ENCODE measurements at regions not wholly inside any gene's neighbourhood (a gene's known extent, or its start where the extent isn't known, plus 50 kb on each side); places are given as distances from the start of the nearest gene placed in this dataset.

GRCh38 chr11:116449522-116449921, 323.3 kb downstream of the BUD13 start:
- Histone ChIP-seq H3K9ac (ENCODE audit: insufficient read depth, low read length, poor library complexity, severe bottlenecking) (no peak overlapping the region), H3K4me2 (replicated peaks; ENCODE audit: extremely low read depth, low read length, poor library complexity, severe bottlenecking) (no peak overlapping the region), H3K36me3 (replicated peaks in 1 of 2; ENCODE audit: control insufficient read depth in 1 of 2, insufficient read depth in 2 of 2, low read length in 2 of 2) (no peaks in the 10 kb centered on the region), H3K79me2 (ENCODE audit: insufficient read depth, low read length) (no peaks in the 10 kb centered on the region), H3K27me3 (ENCODE audit: control insufficient read depth in 2 of 2, insufficient read depth in 2 of 2, low read length in 2 of 2) (no peaks in the 10 kb centered on the region), H4K20me1 (ENCODE audit: insufficient read depth, low read length) (no peaks in the 10 kb centered on the region), H3K27ac (ENCODE audit: low read depth in 1 of 2, low read length in 2 of 2) (no peak overlapping the region), H3K4me1 (ENCODE audit: control insufficient read depth in 1 of 2, insufficient read depth in 2 of 2, low read length in 2 of 2) (no peaks in the 10 kb centered on the region), H2AFZ (ENCODE audit: insufficient read depth, low read depth, low read length, poor library complexity, severe bottlenecking) (no peak overlapping the region), H3K4me3 (replicated peaks in 1 of 3; ENCODE audit: low read depth in 2 of 3, low read length in 3 of 3) (no peak overlapping the region), H3K9me3 (replicated peaks in 1 of 2; ENCODE audit: control insufficient read depth in 1 of 2, insufficient read depth in 1 of 2, low read length in 2 of 2) (no peaks in the 10 kb centered on the region)
- Mint-ChIP-seq H3K9me3 (peaks cover 0 to 11% (median 4%) of the 10 kb centered on the region in 7 donors), H3K4me3 (no peak overlapping the region), H3K27ac (no peak overlapping the region), H3K27me3 (ENCODE audit: low read depth in 3 of 3) (peaks cover 3 to 8% (median 6%) of the 10 kb centered on the region in 3 donors), H3K36me3 (no peaks in the 10 kb centered on the region), H3K4me1 (no peaks in the 10 kb centered on the region)
- intact Hi-C loops (cut with micrococcal nuclease), result no loop called here
- whole genome bisulfite sequencing (ENCODE audit: insufficient coverage), result no CpG with 5 or more reads among the region's 1 CpG
- no peak for TF ChIP-seq CTCF (IDR thresholded peaks at IDR 0.05)
- no peak for DNase-seq

- no peak overlapping the region for H3K27ac ChIP-seq (ENCODE audit: low read depth in 1 of 2, low read length in 2 of 2)
- Mint-ChIP-seq H3K9me3 (peaks cover 0 to 12% (median 2%) of the 10 kb centered on the region in 7 donors), H3K27me3 (ENCODE audit: low read depth in 3 of 3) (peaks cover 3 to 5% (median 4%) of the 10 kb centered on the region in 3 donors), H3K4me3 (no peak overlapping the region), H3K27ac (no peak overlapping the region), H3K4me1 (no peaks in the 10 kb centered on the region), H3K36me3 (no peaks in the 10 kb centered on the region)
- no peaks in the 10 kb centered on the region for H3K36me3 ChIP-seq (replicated peaks in 1 of 2; ENCODE audit: control insufficient read depth in 1 of 2, insufficient read depth in 2 of 2, low read length in 2 of 2)
- no peaks in the 10 kb centered on the region for H4K20me1 ChIP-seq (ENCODE audit: insufficient read depth, low read length)
- intact Hi-C loops (cut with micrococcal nuclease), result no loop called here
- H2AFZ ChIP-seq (ENCODE audit: insufficient read depth, low read depth, low read length, poor library complexity, severe bottlenecking), result no peak overlapping the region
- no peaks in the 10 kb centered on the region for H3K4me1 ChIP-seq (ENCODE audit: control insufficient read depth in 1 of 2, insufficient read depth in 2 of 2, low read length in 2 of 2)
- H3K79me2 ChIP-seq (ENCODE audit: insufficient read depth, low read length), result no peaks in the 10 kb centered on the region
- no peaks in the 10 kb centered on the region for H3K9me3 ChIP-seq (replicated peaks in 1 of 2; ENCODE audit: control insufficient read depth in 1 of 2, insufficient read depth in 1 of 2, low read length in 2 of 2)
- DNase-seq, result no peak
- H3K27me3 ChIP-seq (ENCODE audit: control insufficient read depth in 2 of 2, insufficient read depth in 2 of 2, low read length in 2 of 2), result no peaks in the 10 kb centered on the region
- no peak overlapping the region for H3K4me2 ChIP-seq (replicated peaks; ENCODE audit: extremely low read depth, low read length, poor library complexity, severe bottlenecking)
- H3K4me3 ChIP-seq (replicated peaks in 1 of 3; ENCODE audit: low read depth in 2 of 3, low read length in 3 of 3), result no peak overlapping the region
- TF ChIP-seq CTCF (IDR thresholded peaks at IDR 0.05), result no peak
- WGBS (ENCODE audit: insufficient coverage), result 73% methylated on average over 2 of the region's 5 CpGs
- H3K9ac ChIP-seq (ENCODE audit: insufficient read depth, low read length, poor library complexity, severe bottlenecking), result no peak overlapping the region
Observed at GRCh38 chr11:116446048-116446941, 326.5 kb downstream of the BUD13 start.

All from CD14-positive monocyte (primary cell).